Prostate gland (tissue), 2 donors: ENCODE measurements at regions not wholly inside any gene's neighbourhood (a gene's known extent, or its start where the extent isn't known, plus 50 kb on each side); places are given as distances from the start of the nearest gene placed in this dataset.

Source experiments
- CTCF ChIP-seq, 4 experiments: fragments of 200-600 bp in 2 of 4; fragments of 450-650 bp in 2 of 4; sonication (generic) in 2 of 4; IDR thresholded peaks; 1 replicate in 3 of 4; 2 replicates in 1 of 4; pipeline ENCODE4 v1.5.1; 2016 to 2019; ENCODE audit warnings: antibody characterized with exemption in 4 of 4, mild to moderate bottlenecking in 2 of 4, moderate library complexity in 2 of 4
- POLR2A ChIP-seq: fragments of 450-650 bp; IDR thresholded peaks from one replicate; pipeline ENCODE4 v1.6.1; 2016; ENCODE audit warnings: antibody characterized with exemption, mild to moderate bottlenecking
- POLR2AphosphoS5 ChIP-seq: sonication (generic); formaldehyde crosslinking; IDR thresholded peaks from one replicate; pipeline ENCODE4 v1.6.1; 2017; ENCODE audit warnings: antibody characterized with exemption

- TF ChIP-seq POLR2AphosphoS5 (no peak), CTCF (IDR thresholded peaks at IDR 0.05) (no peak), POLR2A (no peak)
These were observed 149.4 kb upstream of the AKR1E2 start for GRCh38 chr10:4676566-4676965.
